Hepatocyte (in vitro differentiated cells): ENCODE measurements at regions not wholly inside any gene's neighbourhood (a gene's known extent, or its start where the extent isn't known, plus 50 kb on each side); places are given as distances from the start of the nearest gene placed in this dataset.

Experiments used
- DNase-seq: peaks from one replicate; pipeline ENCODE4 v3.0.0-alpha.2; 2016; ENCODE audit warnings: low spot score
- H2AFZ ChIP-seq: fragments of 200-600 bp; sonication (generic); 2 replicates; pipeline ENCODE4 v1.6.0; 2016; ENCODE audit warnings: antibody characterized with exemption, mild to moderate bottlenecking
- H3K27ac ChIP-seq: fragments of 200-600 bp; sonication (generic); 2 replicates; pipeline ENCODE4 v1.5.1; 2016; ENCODE audit warnings: mild to moderate bottlenecking
- H3K27me3 ChIP-seq: fragments of 200-600 bp; sonication (generic); 2 replicates; pipeline ENCODE4 v1.6.1; 2016
- H3K36me3 ChIP-seq: fragments of 200-600 bp; sonication (generic); replicated peaks from 2 replicates; pipeline ENCODE4 v1.5.1; 2016; ENCODE audit warnings: low read depth; ENCODE audit not compliant: insufficient read depth
- H3K4me1 ChIP-seq: fragments of 200-600 bp; sonication (generic); 2 replicates; pipeline ENCODE4 v1.5.1; 2016; ENCODE audit warnings: mild to moderate bottlenecking, moderate library complexity; ENCODE audit not compliant: insufficient read depth
- H3K4me2 ChIP-seq: fragments of 200-600 bp; sonication (generic); 2 replicates; pipeline ENCODE4 v1.6.0; 2016
- H3K4me3 ChIP-seq: fragments of 200-600 bp; sonication (generic); 2 replicates; pipeline ENCODE4 v1.5.1; 2016; ENCODE audit warnings: mild to moderate bottlenecking
- H3K79me2 ChIP-seq: fragments of 200-600 bp; sonication (generic); 2 replicates; pipeline ENCODE4 v1.6.0; 2017; ENCODE audit warnings: mild to moderate bottlenecking
- H3K9me2 ChIP-seq: fragments of 200-600 bp; sonication (generic); replicated peaks from 2 replicates; pipeline ENCODE4 v1.6.0; 2017; ENCODE audit warnings: mild to moderate bottlenecking; ENCODE audit not compliant: insufficient read depth
- H3K9me3 ChIP-seq: fragments of 200-600 bp; sonication (generic); 2 replicates; pipeline ENCODE4 v1.5.1; 2016; ENCODE audit warnings: low read depth, mild to moderate bottlenecking
- H4K20me1 ChIP-seq: fragments of 200-600 bp; sonication (generic); 2 replicates; pipeline ENCODE4 v1.6.0; 2016; ENCODE audit warnings: mild to moderate bottlenecking; ENCODE audit not compliant: insufficient read depth, poor library complexity, severe bottlenecking
- EZH2 ChIP-seq: fragments of 200-600 bp; sonication (generic); IDR thresholded peaks from 2 replicates; pipeline ENCODE4 v1.6.1; 2016; ENCODE audit warnings: antibody characterized with exemption, mild to moderate bottlenecking, borderline replicate concordance
- EZH2phosphoT487 ChIP-seq: fragments of 200-600 bp; sonication (generic); IDR thresholded peaks from one replicate; pipeline ENCODE4 v1.6.1; 2018; ENCODE audit warnings: antibody characterized with exemption, mild to moderate bottlenecking, low read depth, moderate library complexity; ENCODE audit not compliant: unreplicated experiment, severe bottlenecking
- WGBS: methylation state at CpG from one replicate; pipeline ENCODE4 v1.1.6; 2016; ENCODE audit warnings: low lambda C conversion rate; ENCODE audit errors: missing lambda C conversion rate; 5-methylcytosine and 5-hydroxymethylcytosine counted together
- TF ChIP-seq, protein P1 (sequence below): fragments of 200-600 bp; sonication (generic); IDR thresholded peaks from 2 replicates; pipeline ENCODE4 v1.5.1; 2016; ENCODE audit warnings: antibody characterized with exemption, mild to moderate bottlenecking; ENCODE audit not compliant: poor library complexity

DNA sequence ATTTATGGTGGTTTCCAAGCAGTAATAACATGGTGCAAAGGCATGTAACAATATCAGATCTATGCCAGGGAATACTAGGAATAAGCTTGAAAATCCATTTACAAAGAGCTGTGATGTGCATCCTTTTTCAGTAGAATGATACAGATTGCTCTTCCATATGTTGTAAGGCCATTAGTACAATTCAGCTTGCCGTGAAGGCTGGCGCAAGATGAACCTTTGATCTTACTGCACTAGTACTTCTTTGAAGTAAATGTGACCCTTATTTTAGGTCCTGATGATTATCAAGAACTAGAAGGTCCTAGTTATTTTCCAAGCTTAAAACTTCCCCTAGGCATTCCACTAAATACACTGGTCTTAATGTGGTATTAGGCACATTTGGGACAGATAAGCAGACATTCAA, 210.1 kb upstream of the CD96 start:
- Histone ChIP-seq H4K20me1 (no peaks in the 10 kb centered on the region), H3K9me3 (no peaks in the 10 kb centered on the region), H3K79me2 (no peaks in the 10 kb centered on the region), H3K4me3 (no peak overlapping the region), H3K27me3 (no peaks in the 10 kb centered on the region), H3K4me2 (no peak overlapping the region), H3K36me3 (no peaks in the 10 kb centered on the region), H3K27ac (no peak overlapping the region), H3K9me2 (no peaks in the 10 kb centered on the region), H2AFZ (no peak overlapping the region), H3K4me1 (no peaks in the 10 kb centered on the region)
- 57% methylated on average over 2 of the region's 2 CpGs for WGBS
- TF ChIP-seq EZH2 (no peak), EZH2phosphoT487 (no peak)
- TF ChIP-seq, protein P1, sequence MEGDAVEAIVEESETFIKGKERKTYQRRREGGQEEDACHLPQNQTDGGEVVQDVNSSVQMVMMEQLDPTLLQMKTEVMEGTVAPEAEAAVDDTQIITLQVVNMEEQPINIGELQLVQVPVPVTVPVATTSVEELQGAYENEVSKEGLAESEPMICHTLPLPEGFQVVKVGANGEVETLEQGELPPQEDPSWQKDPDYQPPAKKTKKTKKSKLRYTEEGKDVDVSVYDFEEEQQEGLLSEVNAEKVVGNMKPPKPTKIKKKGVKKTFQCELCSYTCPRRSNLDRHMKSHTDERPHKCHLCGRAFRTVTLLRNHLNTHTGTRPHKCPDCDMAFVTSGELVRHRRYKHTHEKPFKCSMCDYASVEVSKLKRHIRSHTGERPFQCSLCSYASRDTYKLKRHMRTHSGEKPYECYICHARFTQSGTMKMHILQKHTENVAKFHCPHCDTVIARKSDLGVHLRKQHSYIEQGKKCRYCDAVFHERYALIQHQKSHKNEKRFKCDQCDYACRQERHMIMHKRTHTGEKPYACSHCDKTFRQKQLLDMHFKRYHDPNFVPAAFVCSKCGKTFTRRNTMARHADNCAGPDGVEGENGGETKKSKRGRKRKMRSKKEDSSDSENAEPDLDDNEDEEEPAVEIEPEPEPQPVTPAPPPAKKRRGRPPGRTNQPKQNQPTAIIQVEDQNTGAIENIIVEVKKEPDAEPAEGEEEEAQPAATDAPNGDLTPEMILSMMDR: no peak
- DNase-seq: no peak

DNA sequence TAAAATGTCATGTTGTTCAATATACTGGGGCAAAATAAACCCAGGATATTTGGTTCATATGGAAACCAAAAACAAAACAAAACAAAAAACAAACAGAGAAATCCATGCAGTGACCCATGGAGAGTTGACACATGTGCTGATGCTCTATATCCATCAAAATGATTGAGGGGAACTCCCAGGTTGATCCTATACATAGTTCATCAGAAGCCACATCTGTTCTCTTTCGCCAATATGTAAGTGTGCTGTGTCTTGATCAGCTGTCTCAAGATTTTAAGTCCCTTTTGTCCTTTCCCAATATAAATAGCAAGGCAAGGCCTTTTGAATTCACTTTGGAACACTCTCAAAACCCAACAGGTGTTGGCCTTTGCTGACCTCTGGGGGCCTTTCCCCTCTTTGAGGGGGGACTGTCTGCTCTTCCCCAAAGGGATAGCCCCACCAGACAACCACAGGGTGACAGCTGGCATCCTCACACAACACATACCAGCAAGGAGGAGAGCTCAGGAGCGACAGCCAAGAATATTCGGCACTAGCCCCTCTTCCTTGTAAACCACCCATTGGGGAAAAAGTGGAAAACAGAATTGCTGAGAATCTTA, 209.4 kb upstream of the CD96 start:
- no peaks in the 10 kb centered on the region for H3K9me3 ChIP-seq
- WGBS: 82% methylated on average over 3 of the region's 3 CpGs

DNA sequence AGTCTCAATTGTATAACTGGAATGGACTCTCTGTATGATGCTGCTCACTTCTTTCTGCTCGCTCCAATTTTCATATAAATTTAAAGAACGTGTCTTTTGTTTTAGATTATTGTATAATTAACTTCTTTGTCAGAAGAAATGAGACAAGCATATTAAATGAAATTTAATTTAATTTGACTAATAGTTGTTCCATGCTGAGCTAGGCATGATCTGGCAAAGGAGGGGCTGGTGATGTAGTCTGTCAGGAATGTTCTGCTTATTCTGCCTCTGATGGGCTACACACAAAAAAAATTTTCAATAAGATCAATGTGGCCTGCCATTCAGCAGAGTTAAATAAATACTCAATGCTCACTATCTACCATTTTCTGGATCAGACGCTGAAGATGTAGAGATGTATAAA, 208.4 kb upstream of the CD96 start:
- Histone ChIP-seq H3K9me2 (no peaks in the 10 kb centered on the region), H3K36me3 (no peaks in the 10 kb centered on the region), H3K79me2 (no peaks in the 10 kb centered on the region), H3K27ac (no peak overlapping the region), H3K4me3 (no peak overlapping the region), H4K20me1 (no peaks in the 10 kb centered on the region), H2AFZ (no peak overlapping the region), H3K4me2 (no peak overlapping the region), H3K9me3 (no peaks in the 10 kb centered on the region), H3K4me1 (no peaks in the 10 kb centered on the region), H3K27me3 (no peaks in the 10 kb centered on the region)
- TF ChIP-seq EZH2 (no peak), EZH2phosphoT487 (no peak)
- TF ChIP-seq, protein P1: no peak
- 95% methylated on average over 3 of the region's 3 CpGs for WGBS
- DNase-seq: no peak

More for the DNA sequence above, 209.4 kb upstream of the CD96 start:
- no peak for DNase-seq
- Histone ChIP-seq H2AFZ (no peak overlapping the region), H3K27ac (no peak overlapping the region), H3K36me3 (no peaks in the 10 kb centered on the region), H3K27me3 (no peaks in the 10 kb centered on the region), H3K9me2 (no peaks in the 10 kb centered on the region), H3K4me2 (no peak overlapping the region), H3K4me1 (no peaks in the 10 kb centered on the region), H4K20me1 (no peaks in the 10 kb centered on the region), H3K79me2 (no peaks in the 10 kb centered on the region), H3K4me3 (no peak overlapping the region)
- TF ChIP-seq EZH2phosphoT487: no peak
- TF ChIP-seq EZH2: no peak
- TF ChIP-seq, protein P1: no peak
